CD4-positive, alpha-beta T cell (primary cell): ENCODE measurements at regions not wholly inside any gene's neighbourhood (a gene's known extent, or its start where the extent isn't known, plus 50 kb on each side); places are given as distances from the start of the nearest gene placed in this dataset.

ENCODE experiments used
- ATAC-seq: fragments of 200-7000 bp; cut with Tn5 transposase; one replicate; pipeline ENCODE4 v1.10.0; 2022; ENCODE audit warnings: mild to moderate bottlenecking; ENCODE audit not compliant: poor library complexity
- CTCF ChIA-PET: fragments of 350-600 bp; sonication (Branson Sonifier 250); formaldehyde crosslinking; loops from one replicate; lab custom pipeline; 2021; ENCODE audit warnings: antibody characterized with exemption, inconsistent platforms; lab: Charles Lee
- POLR2A ChIA-PET: fragments of 350-600 bp; sonication (Branson Sonifier 250); formaldehyde crosslinking; loops from one replicate; lab custom pipeline; 2021; ENCODE audit warnings: antibody characterized with exemption, inconsistent platforms; lab: Charles Lee
- DNase-seq, 14 experiments: peaks; one replicate each; pipeline ENCODE4 v3.0.0-alpha.2; 2013 to 2020; ENCODE audit warnings: mixed read lengths in 2 of 14
- H3K27ac ChIP-seq, 2 donors: one replicate each; pipeline versions ENCODE4 v1.5.1 to v1.7.0; 2013; ENCODE audit warnings: low read length in 2 of 2, low read depth in 1 of 2, mild to moderate bottlenecking in 1 of 2
- H3K27me3 ChIP-seq, 2 experiments: 1 replicate in 1 of 2; 2 replicates in 1 of 2; pipeline versions ENCODE4 v1.6.1 to v1.7.0; 2013; ENCODE audit warnings: low read length in 2 of 2, control low read depth in 1 of 2, mild to moderate bottlenecking in 1 of 2, moderate library complexity in 1 of 2; ENCODE audit not compliant: insufficient read depth in 2 of 2, control insufficient read depth in 1 of 2
- H3K36me3 ChIP-seq: one replicate; pipeline ENCODE4 v1.6.1; 2013; ENCODE audit warnings: low read length, control low read depth; ENCODE audit not compliant: insufficient read depth
- H3K4me1 ChIP-seq: one replicate; pipeline ENCODE4 v1.6.1; 2013; ENCODE audit warnings: low read length, control low read depth; ENCODE audit not compliant: insufficient read depth
- H3K4me3 ChIP-seq: one replicate; pipeline ENCODE4 v1.5.1; 2013; ENCODE audit warnings: mild to moderate bottlenecking, low read length, moderate library complexity
- H3K9me3 ChIP-seq, 2 experiments: 1 replicate in 1 of 2; 2 replicates in 1 of 2; pipeline versions ENCODE4 v1.6.1 to v1.7.0; 2013; ENCODE audit warnings: low read length in 2 of 2, mild to moderate bottlenecking in 2 of 2, control low read depth in 1 of 2, moderate library complexity in 1 of 2; ENCODE audit not compliant: control insufficient read depth in 1 of 2, insufficient read depth in 1 of 2
- H3K27ac Mint-ChIP-seq: one replicate; pipeline ENCODE4 v1.8.0; 2020; ENCODE audit warnings: mixed read lengths
- H3K27me3 Mint-ChIP-seq: one replicate; pipeline ENCODE4 v1.8.0; 2021; ENCODE audit warnings: mixed read lengths
- H3K36me3 Mint-ChIP-seq: one replicate; pipeline ENCODE4 v1.8.0; 2021; ENCODE audit warnings: low read depth, mixed read lengths
- H3K4me1 Mint-ChIP-seq: one replicate; pipeline ENCODE4 v1.8.0; 2021; ENCODE audit warnings: low read depth, mixed read lengths
- H3K4me3 Mint-ChIP-seq: one replicate; pipeline ENCODE4 v1.8.0; 2020; ENCODE audit warnings: mild to moderate bottlenecking, mixed read lengths
- H3K9me3 Mint-ChIP-seq: one replicate; pipeline ENCODE4 v1.8.0; 2020; ENCODE audit warnings: mixed read lengths
- CTCF ChIP-seq: fragments of 200-600 bp; IDR thresholded peaks from one replicate; pipeline ENCODE4 v1.8.0; 2022; ENCODE audit warnings: antibody characterized with exemption, mild to moderate bottlenecking
- intact Hi-C, 2 experiments: fragments of 100-400 bp; cut with DNase I in 1 of 2; cut with micrococcal nuclease in 1 of 2; formaldehyde crosslinking; loops; one replicate each; pipeline versions ENCODE4 v1.15.1 to v1.9.0; 2023 to 2025; cut with DNase I, micrococcal nuclease

GRCh38 chr4:167785523-167785922, 306.8 kb upstream of the ANXA10 start:
- intact Hi-C loops = no loop called here
- Histone ChIP-seq H3K36me3 (no peaks in the 10 kb centered on the region), H3K27ac (no peak overlapping the region), H3K27me3 (no peaks in the 10 kb centered on the region), H3K9me3 (peaks cover 0 to under 1% of the 10 kb centered on the region in 2 experiments), H3K4me1 (no peaks in the 10 kb centered on the region), H3K4me3 (no peak overlapping the region)
- no peak for TF ChIP-seq CTCF
- CTCF ChIA-PET = no interaction called here
- ATAC-seq = no peak
- Mint-ChIP-seq H3K36me3 (no peaks in the 10 kb centered on the region), H3K27ac (no peak overlapping the region), H3K4me1 (no peaks in the 10 kb centered on the region), H3K4me3 (no peak overlapping the region), H3K9me3 (peaks cover 13% of the 10 kb centered on the region), H3K27me3 (no peaks in the 10 kb centered on the region)
- no peak for DNase-seq
- POLR2A ChIA-PET = no interaction called here

DNA sequence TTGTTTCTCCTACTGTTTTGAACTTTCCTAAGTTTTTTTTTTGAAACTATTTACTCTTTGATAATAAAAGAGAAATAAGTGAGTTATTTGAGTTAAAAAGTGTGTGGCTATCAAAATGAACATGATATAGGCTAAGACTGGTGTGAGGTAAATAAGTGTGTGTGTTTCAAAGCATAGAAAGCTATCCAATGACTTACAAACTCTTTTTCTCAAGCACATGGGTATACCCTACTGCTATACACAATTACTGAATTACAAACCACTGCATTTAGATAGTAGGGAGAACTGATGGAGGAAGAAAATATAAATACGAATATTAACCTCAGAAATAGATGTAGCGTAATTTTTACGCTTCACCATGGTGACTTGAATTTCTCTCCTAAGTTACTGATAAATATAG, 305.8 kb upstream of the ANXA10 start:
- Mint-ChIP-seq H3K9me3 (peaks cover 12% of the 10 kb centered on the region), H3K27ac (no peak overlapping the region), H3K27me3 (no peaks in the 10 kb centered on the region), H3K4me3 (no peak overlapping the region), H3K4me1 (no peaks in the 10 kb centered on the region), H3K36me3 (no peaks in the 10 kb centered on the region)
- Histone ChIP-seq H3K27ac (no peak overlapping the region), H3K4me1 (no peaks in the 10 kb centered on the region), H3K9me3 (peaks cover 0 to 5% of the 10 kb centered on the region in 2 experiments), H3K36me3 (no peaks in the 10 kb centered on the region), H3K4me3 (no peak overlapping the region), H3K27me3 (no peaks in the 10 kb centered on the region)
- TF ChIP-seq CTCF = no peak
- ChIA-PET CTCF (no interaction called here), POLR2A (no interaction called here)
- no peak for ATAC-seq
- DNase-seq = no peak
- intact Hi-C loops = no loop called here

- H3K9me3 Mint-ChIP-seq = peaks cover 14% of the 10 kb centered on the region
- H3K27ac Mint-ChIP-seq = no peak overlapping the region
- Histone ChIP-seq H3K4me3 (no peak overlapping the region), H3K9me3 (peaks cover 0 to 5% of the 10 kb centered on the region in 2 experiments), H3K27me3 (no peaks in the 10 kb centered on the region), H3K4me1 (no peaks in the 10 kb centered on the region), H3K27ac (no peak overlapping the region), H3K36me3 (no peaks in the 10 kb centered on the region)
- POLR2A ChIA-PET = no interaction called here
- ATAC-seq = no peak
- CTCF ChIA-PET = no interaction called here
- no peaks in the 10 kb centered on the region for H3K27me3 Mint-ChIP-seq
- no peaks in the 10 kb centered on the region for H3K4me1 Mint-ChIP-seq
- no peak for TF ChIP-seq CTCF
- DNase-seq = no peak
- intact Hi-C loops = no loop called here
- H3K4me3 Mint-ChIP-seq = no peak overlapping the region
- no peaks in the 10 kb centered on the region for H3K36me3 Mint-ChIP-seq
Measured at GRCh38 chr4:167787231-167787630, 305.1 kb upstream of the ANXA10 start.
